K562 (cell line): ENCODE measurements at regions not wholly inside any gene's neighbourhood (a gene's known extent, or its start where the extent isn't known, plus 50 kb on each side); places are given as distances from the start of the nearest gene placed in this dataset.

ENCODE experiments used
- ATAC-seq: fragments of 200-7000 bp; cut with Tn5 transposase; 3 replicates; pipeline ENCODE4 v1.9.1; 2020; ENCODE audit warnings: moderate library complexity
- BruUV-seq: library from RNA; stranded (reverse); fragments of 400-500 nt; replicated peaks from 2 replicates; lab custom pipeline; 2021; lab: Mats Ljungman, UMichigan
- CTCF ChIA-PET: fragments of 300-600 bp; formaldehyde crosslinking; extraction: SDS; loops from one replicate; lab custom pipeline; 2021; ENCODE audit warnings: low intra/inter-chr PET ratio; lab: Yijun Ruan, JAX
- POLR2A ChIA-PET: fragments of 300-600, 350-650 bp; sonication (Branson Sonifier 250); formaldehyde crosslinking; extraction: SDS; loops from one replicate; lab custom pipeline; 2021; ENCODE audit warnings: antibody characterized with exemption, inconsistent platforms; lab: Yijun Ruan, JAX
- DNase-seq, 4 experiments: peaks; one replicate each; pipeline versions ENCODE4 v3.0.0 to v3.0.0-alpha.2; 2011 to 2018; ENCODE audit warnings: low spot score in 3 of 4, mixed read lengths in 3 of 4; ENCODE audit errors: extremely low read depth in 1 of 4
- FAIRE-seq: peaks from 2 replicates; lab custom pipeline; 2011; peaks lifted over from hg19 to GRCh38; lab: Jason Lieb, UNC
- H2AFZ ChIP-seq: 2 replicates; pipeline ENCODE4 v1.6.0; 2011; ENCODE audit warnings: low read depth, low read length, control low read depth, inconsistent platforms
- H3K27ac ChIP-seq: fragments of 200-600 bp; 3 replicates; pipeline ENCODE4 v1.8.0; 2011; ENCODE audit warnings: low read depth, mild to moderate bottlenecking, control low read depth, inconsistent platforms, low read length, moderate library complexity, mixed read lengths; ENCODE audit errors: extremely low read depth
- H3K27me3 ChIP-seq, 2 experiments: fragments of 300-600 bp in 1 of 2; 2 replicates in 1 of 2; 3 replicates in 1 of 2; pipeline versions ENCODE4 v1.6.0 to v1.8.0; 2011; ENCODE audit warnings: inconsistent platforms in 2 of 2, low read length in 2 of 2, mild to moderate bottlenecking in 1 of 2, mixed read lengths in 1 of 2, moderate library complexity in 1 of 2; ENCODE audit not compliant: control insufficient read depth in 2 of 2, insufficient read depth in 2 of 2
- H3K36me3 ChIP-seq: fragments of 300-600 bp; 3 replicates; pipeline ENCODE4 v1.8.0; 2011; ENCODE audit warnings: mild to moderate bottlenecking, low read length, inconsistent platforms; ENCODE audit not compliant: control insufficient read depth, insufficient read depth
- H3K4me1 ChIP-seq, 2 experiments: fragments of 200-600 bp in 1 of 2; replicated peaks in 1 of 2; 2 replicates in 1 of 2; 3 replicates in 1 of 2; pipeline versions ENCODE4 v1.5.1 to v1.8.0; 2011; ENCODE audit warnings: inconsistent platforms in 2 of 2, low read length in 2 of 2, mild to moderate bottlenecking in 1 of 2, mixed read lengths in 1 of 2, moderate library complexity in 1 of 2; ENCODE audit not compliant: control insufficient read depth in 2 of 2, insufficient read depth in 2 of 2
- H3K4me2 ChIP-seq: 2 replicates; pipeline ENCODE4 v1.6.1; 2011; ENCODE audit warnings: low read length, control low read depth, inconsistent platforms, mixed read lengths; ENCODE audit not compliant: insufficient read depth
- H3K4me3 ChIP-seq: fragments of 200-600 bp; sonication (generic), shearing (Covaris generic); 2 replicates; pipeline ENCODE4 v1.5.1; 2016; ENCODE audit warnings: control low read depth, inconsistent platforms
- H3K79me2 ChIP-seq: fragments of 200-600 bp; 3 replicates; pipeline ENCODE4 v1.8.0; 2011; ENCODE audit warnings: low read length, inconsistent platforms; ENCODE audit not compliant: control insufficient read depth, insufficient read depth
- H3K9ac ChIP-seq, 2 experiments: 2 replicates each; pipeline versions ENCODE4 v1.6.0 to v1.6.1; 2011; ENCODE audit warnings: low read depth in 2 of 2, low read length in 2 of 2, control low read depth in 1 of 2, inconsistent platforms in 1 of 2, mild to moderate bottlenecking in 1 of 2, mixed read lengths in 1 of 2; ENCODE audit not compliant: insufficient read depth in 1 of 2
- H3K9me1 ChIP-seq: one replicate; pipeline ENCODE4 v1.6.0; 2011; ENCODE audit warnings: inconsistent platforms, mild to moderate bottlenecking, low read length, moderate library complexity; ENCODE audit not compliant: control insufficient read depth, insufficient read depth
- H3K9me3 ChIP-seq: replicated peaks from 2 replicates; pipeline ENCODE4 v1.5.1; 2011; ENCODE audit warnings: low read depth, low read length, inconsistent platforms; ENCODE audit not compliant: control insufficient read depth, insufficient read depth
- H4K20me1 ChIP-seq: replicated peaks from 2 replicates; pipeline ENCODE4 v1.6.1; 2011; ENCODE audit warnings: low read length, inconsistent platforms, mixed read lengths; ENCODE audit not compliant: control insufficient read depth, insufficient read depth
- BDP1 ChIP-seq: IDR thresholded peaks from 3 replicates; pipeline ENCODE4 v1.6.1; 2011; ENCODE audit not compliant: insufficient read length, insufficient read depth
- MEIS2 ChIP-seq: fragments of 450-650 bp; IDR thresholded peaks from 2 replicates; pipeline ENCODE4 v1.6.1; 2014; ENCODE audit warnings: mild to moderate bottlenecking; ENCODE audit not compliant: partially characterized antibody
- ZC3H8 ChIP-seq: fragments of 450-650 bp; IDR thresholded peaks from 2 replicates; pipeline ENCODE4 v1.6.1; 2017
- ZNF143 ChIP-seq: sonication (generic); formaldehyde crosslinking; IDR thresholded peaks from 2 replicates; pipeline ENCODE4 v1.9.0; 2022; ENCODE audit warnings: mild to moderate bottlenecking, missing genetic modification reagents
- WGBS: fragments of 100-300 bp; shearing (Covaris generic); methylation state at CpG from one replicate; pipeline ENCODE4 v1.1.6; 2016; ENCODE audit warnings: low coverage, mixed read lengths; ENCODE audit not compliant: insufficient coverage; ENCODE audit errors: missing lambda C conversion rate; 5-methylcytosine and 5-hydroxymethylcytosine counted together
- in situ Hi-C: fragments of 300-500 bp; cut with MboI; formaldehyde crosslinking; loops from 4 replicates; pipeline ENCODE4 v1.15.0; 2018; ENCODE audit warnings: inconsistent platforms, mixed read lengths
- intact Hi-C: fragments of 100-400 bp; cut with micrococcal nuclease; formaldehyde crosslinking; loops from 2 replicates; pipeline ENCODE4 v1.14.2; 2022
- TF ChIP-seq, protein P1 (sequence below): sonication (generic); formaldehyde crosslinking; IDR thresholded peaks from 2 replicates; pipeline ENCODE4 v1.8.1; 2023; ENCODE audit warnings: mild to moderate bottlenecking, missing genetic modification reagents

DNA sequence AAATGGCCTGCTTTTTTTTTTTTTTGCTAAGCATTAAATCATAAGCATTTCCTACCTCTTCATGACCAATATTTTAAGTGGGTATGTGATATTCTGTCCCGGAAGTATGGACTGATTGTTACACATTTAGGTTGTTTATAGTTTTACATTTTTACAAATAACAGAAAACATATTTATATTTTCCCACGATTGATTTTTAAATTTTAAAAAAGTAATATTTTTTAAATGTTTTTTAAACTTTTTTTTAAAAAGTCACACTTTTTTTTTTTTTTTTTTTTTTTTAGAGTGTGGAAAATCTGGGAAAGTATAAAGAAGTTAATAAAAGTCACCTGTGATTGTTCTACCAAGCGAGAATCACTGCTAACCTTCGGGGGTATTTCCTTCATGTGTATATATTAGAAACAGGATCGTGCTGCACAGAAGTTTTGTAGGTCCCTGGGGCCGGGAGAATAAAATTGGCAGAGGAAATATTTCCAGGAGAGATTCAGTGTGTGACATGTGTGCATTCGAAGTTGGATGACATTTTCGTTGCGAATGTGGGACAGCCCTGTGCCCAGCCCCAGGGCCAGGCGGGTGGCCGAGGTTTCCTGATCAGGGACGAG, 173.1 kb downstream of the CDC5L start:
- no peak overlapping the region for H3K4me3 ChIP-seq
- ChIA-PET CTCF (no interaction called here), POLR2A (interaction anchor here (1.1 kb wide), 1 partner anchor 10 kb away, joined by 5 read pairs; no protein-coding TSS in a partner anchor)
- no peak overlapping the region for H3K27ac ChIP-seq
- WGBS, result 3% methylated on average over 12 of the region's 12 CpGs
- no peak for ATAC-seq
- peaks cover 31 to 51% of the 10 kb centered on the region in 2 experiments for H3K27me3 ChIP-seq
- TF ChIP-seq ZC3H8, result no peak
- TF ChIP-seq, protein P1, sequence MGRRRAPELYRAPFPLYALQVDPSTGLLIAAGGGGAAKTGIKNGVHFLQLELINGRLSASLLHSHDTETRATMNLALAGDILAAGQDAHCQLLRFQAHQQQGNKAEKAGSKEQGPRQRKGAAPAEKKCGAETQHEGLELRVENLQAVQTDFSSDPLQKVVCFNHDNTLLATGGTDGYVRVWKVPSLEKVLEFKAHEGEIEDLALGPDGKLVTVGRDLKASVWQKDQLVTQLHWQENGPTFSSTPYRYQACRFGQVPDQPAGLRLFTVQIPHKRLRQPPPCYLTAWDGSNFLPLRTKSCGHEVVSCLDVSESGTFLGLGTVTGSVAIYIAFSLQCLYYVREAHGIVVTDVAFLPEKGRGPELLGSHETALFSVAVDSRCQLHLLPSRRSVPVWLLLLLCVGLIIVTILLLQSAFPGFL (CRISPR knock-in tag), result no peak
- H3K9me3 ChIP-seq, result no peaks in the 10 kb centered on the region
- H4K20me1 ChIP-seq, result 0 out of 2 replicates have a peak, but pooled peaks cover 7% of the 10 kb centered on the region
- FAIRE-seq, result no peak
- H3K36me3 ChIP-seq, result no peaks in the 10 kb centered on the region
- H3K9ac ChIP-seq, result no peak overlapping the region
- no peak for DNase-seq
- in situ Hi-C loops (no loop called here), intact Hi-C loops (loop anchor here (10.0 kb wide), 1 partner anchor 86 kb away; no protein-coding TSS in a partner anchor)
- H3K79me2 ChIP-seq, result no peaks in the 10 kb centered on the region
- no TSS peak for BruUV-seq
- H2AFZ ChIP-seq, result no peak overlapping the region
- H3K4me2 ChIP-seq, result no peak overlapping the region
- H3K4me1 ChIP-seq, result no peaks in the 10 kb centered on the region
- H3K9me1 ChIP-seq, result no peaks in the 10 kb centered on the region

DNA sequence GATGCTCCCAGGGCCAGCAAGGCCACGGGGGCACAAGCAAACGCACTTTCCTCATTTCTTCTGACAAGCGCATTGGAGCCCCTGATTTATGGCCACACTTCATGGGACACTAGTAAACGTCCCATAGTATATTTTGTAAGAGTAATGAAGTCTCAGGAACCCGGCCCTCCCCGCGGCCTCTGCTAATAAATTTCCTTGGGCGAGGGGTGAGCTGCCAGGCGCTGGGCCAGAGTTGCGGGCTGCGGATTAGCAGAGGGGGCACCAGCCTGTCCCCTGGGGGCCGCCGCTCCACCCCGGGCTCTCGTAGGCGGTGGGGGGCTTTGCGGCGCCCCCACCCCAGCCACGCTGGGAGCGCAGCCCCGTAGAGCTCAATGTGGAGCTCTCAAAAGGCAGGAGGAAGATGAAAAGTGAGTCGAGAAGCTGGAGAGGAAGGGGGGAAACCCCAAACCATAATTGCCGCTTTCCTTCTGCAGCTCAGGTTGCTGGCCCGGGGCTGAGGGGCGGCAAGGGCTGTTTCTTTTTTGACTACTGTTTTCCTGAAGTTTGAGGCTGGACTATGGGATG, 173.6 kb downstream of the CDC5L start:
- 5% methylated on average over 24 of the region's 25 CpGs for WGBS
- Histone ChIP-seq H3K36me3 (no peaks in the 10 kb centered on the region), H3K9me1 (no peaks in the 10 kb centered on the region), H3K4me2 (no peak overlapping the region), H3K9me3 (no peaks in the 10 kb centered on the region), H3K27me3 (peaks cover 31 to 51% of the 10 kb centered on the region in 2 experiments), H3K27ac (no peak overlapping the region), H3K4me3 (no peak overlapping the region), H2AFZ (no peak overlapping the region), H3K79me2 (no peaks in the 10 kb centered on the region), H4K20me1 (0 out of 2 replicates have a peak, but pooled peaks cover 7% of the 10 kb centered on the region), H3K4me1 (no peaks in the 10 kb centered on the region), H3K9ac (no peak overlapping the region)
- in situ Hi-C loops, result no loop called here
- no peak for TF ChIP-seq ZNF143 (CRISPR knock-in tag)
- peak; percentile 14 for TF ChIP-seq MEIS2
- no peak for TF ChIP-seq BDP1
- DNase-seq (no peak), ATAC-seq (no peak), FAIRE-seq (no peak)
- BruUV-seq, result no TSS peak
- intact Hi-C loops, result loop anchor here (10.0 kb wide), 1 partner anchor 86 kb away; no protein-coding TSS in a partner anchor
- ChIA-PET CTCF (interaction anchor here (0.5 kb wide), 1 partner anchor 17 kb away, joined by 4 read pairs; no protein-coding TSS in a partner anchor), POLR2A (interaction anchor here (1.1 kb wide), 1 partner anchor 9 kb away, joined by 5 read pairs; no protein-coding TSS in a partner anchor)
